ENCODE measurements at regions not wholly inside any gene's neighbourhood (a gene's known extent, or its start where the extent isn't known, plus 50 kb on each side); places are given as distances from the start of the nearest gene placed in this dataset.

GRCh38 chr14:95623195-95623594, 63.0 kb upstream of the TCL1B start:
- Histone ChIP-seq H3K4me1 (ENCODE audit: control insufficient read depth, insufficient read depth, low read length) (no peaks in the 10 kb centered on the region), H3K27ac (ENCODE audit: extremely low read depth, low read depth, low read length) (no peak overlapping the region)

More at GRCh38 chr14:95623195-95623594, 63.0 kb upstream of the TCL1B start:
- H3K9me3 ChIP-seq (ENCODE audit: control insufficient read depth, insufficient read depth, low read depth, low read length): no peaks in the 10 kb centered on the region
- TF ChIP-seq ZNF398 (tag by site-specific recombination; IDR thresholded peaks at IDR 0.05): no peak
- TF ChIP-seq ZIC2 (tag by site-specific recombination; IDR thresholded peaks at IDR 0.05): no peak
- no peak for TF ChIP-seq ZNF335 (tag by site-specific recombination; conservative IDR thresholded peaks at IDR 0.05)
- TF ChIP-seq ZBTB11 (tag by site-specific recombination; conservative IDR thresholded peaks at IDR 0.05; ENCODE audit: low read depth): no peak
- peak; percentile 82 for TF ChIP-seq REST (tag by site-specific recombination; IDR thresholded peaks at IDR 0.05)
- TF ChIP-seq ZNF518A (tag by site-specific recombination; conservative IDR thresholded peaks at IDR 0.05; ENCODE audit: low read depth): no peak
- TF ChIP-seq BCL11B (tag by site-specific recombination; IDR thresholded peaks at IDR 0.05; ENCODE audit: low read depth): no peak
- no peak for TF ChIP-seq ZBTB48 (tag by site-specific recombination; IDR thresholded peaks at IDR 0.05)
- no peaks in the 10 kb centered on the region for H3K36me3 ChIP-seq (ENCODE audit: control insufficient read depth in 2 of 2, insufficient read depth in 1 of 2, low read length in 2 of 2)
- POLR2A ChIA-PET: no interaction called here
- no peak overlapping the region for H3K4me3 ChIP-seq (ENCODE audit: low read depth, low read length)
- CTCF ChIA-PET: no interaction called here

Data from HEK293 (cell line).